HG03457 (cell line): ENCODE measurements at regions not wholly inside any gene's neighbourhood (a gene's known extent, or its start where the extent isn't known, plus 50 kb on each side); places are given as distances from the start of the nearest gene placed in this dataset.
"Not testable (repeated sequence)": the region's sequence is repeated elsewhere in the genome, so short reads cannot be mapped to it uniquely, and the experiment has no call there.

ENCODE experiments used
- ATAC-seq: cut with Tn5 transposase; IDR thresholded peaks from one replicate; pipeline ENCODE4 v1.9.1; 2021; ENCODE audit warnings: moderate number of reproducible peaks; ENCODE audit not compliant: unreplicated experiment

DNA sequence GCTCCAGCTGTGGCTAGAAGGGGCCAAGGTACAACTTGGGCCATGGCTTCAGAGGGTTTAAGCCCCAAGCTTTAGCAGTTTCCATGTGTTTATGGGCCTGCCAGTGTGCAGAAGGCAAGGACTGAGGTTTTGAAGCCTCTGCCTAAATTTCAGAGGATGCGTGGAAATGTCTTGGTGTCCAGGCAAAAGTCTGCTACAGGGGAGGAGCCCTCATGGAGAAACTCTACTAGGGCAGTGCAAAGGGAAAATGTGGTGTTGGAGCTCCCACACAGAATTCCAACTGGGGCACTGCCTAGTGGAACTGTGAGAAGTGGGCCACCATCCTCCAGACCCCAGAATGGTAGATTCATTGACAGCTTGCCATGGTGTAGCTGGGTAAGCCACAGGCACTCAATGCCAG is 527.2 kb upstream of the RORB start:
- ATAC-seq, result no peak

DNA sequence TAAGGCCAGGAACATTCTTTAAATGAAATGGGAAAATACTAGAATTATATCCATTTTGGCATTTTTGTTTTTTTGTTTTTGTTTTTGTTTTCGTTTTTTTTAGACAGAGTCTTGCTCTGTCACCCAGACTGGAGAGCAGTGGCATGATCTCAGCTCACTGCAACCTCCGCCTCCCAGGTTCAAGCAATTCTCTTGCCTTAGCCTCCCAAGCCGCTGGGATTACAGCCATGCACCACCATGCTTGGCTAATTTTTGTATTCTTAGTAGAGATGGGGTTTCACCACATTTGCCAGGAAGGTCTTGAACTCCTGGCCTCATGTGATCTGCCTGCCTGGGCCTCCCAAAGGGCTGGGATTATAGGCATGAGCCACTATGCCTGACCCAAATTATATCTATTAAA is 520.7 kb upstream of the RORB start:
- ATAC-seq, result not testable (repeated sequence)

DNA sequence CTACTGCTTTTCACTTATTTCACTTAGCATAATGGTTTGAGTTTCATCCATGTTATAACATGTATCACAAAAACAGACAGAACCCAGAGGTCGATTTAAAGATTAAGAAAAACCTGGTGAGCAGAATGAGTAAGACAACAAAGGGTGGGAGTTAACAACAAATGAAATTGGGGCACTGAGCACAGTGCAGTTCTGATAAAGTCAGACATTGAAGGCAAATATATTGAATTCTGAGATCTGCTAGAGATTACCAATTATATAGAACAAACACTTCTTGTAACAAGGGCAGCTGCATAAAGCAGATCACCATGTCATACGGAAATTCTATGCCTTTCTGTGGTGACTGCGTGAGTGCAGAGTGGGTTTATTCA is 517.3 kb upstream of the RORB start:
- ATAC-seq, result no peak

DNA sequence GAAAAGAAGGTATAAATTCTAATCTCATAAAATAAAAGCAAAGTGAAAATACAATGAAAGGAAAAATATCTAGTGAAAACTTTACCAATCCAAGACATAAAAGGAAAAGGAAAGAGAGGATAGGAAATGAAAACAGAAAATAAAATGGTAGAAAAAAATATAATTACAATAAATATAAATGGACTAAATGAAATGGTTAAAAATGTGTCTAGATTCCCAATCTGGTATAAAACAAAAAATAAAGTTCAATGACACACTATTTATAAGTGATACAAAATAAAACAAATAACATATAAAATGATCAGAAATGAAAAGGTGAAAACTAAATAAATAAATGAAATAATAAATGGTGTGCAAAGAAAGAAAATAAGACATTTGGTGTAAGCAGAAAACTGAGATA is 516.4 kb upstream of the RORB start:
- no peak for ATAC-seq

DNA sequence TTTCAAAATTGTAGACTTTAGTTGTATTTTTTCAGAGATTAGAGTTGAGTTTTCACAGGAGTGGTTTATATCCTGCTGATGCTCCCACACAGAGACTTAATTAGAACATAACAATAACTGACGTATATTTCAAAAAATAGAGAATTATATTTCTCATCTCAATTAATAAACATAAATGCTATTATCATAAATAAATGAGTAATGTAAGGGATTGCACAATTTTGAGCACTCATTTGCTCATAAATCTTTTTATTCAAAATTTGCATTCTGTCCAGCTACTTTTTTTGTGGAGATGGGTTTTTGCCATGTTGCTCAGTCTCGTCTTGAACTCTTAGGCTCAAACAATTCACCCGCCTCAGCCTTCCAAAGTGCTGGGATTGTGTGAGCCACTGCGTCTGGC is 515.7 kb upstream of the RORB start:
- no peak for ATAC-seq

DNA sequence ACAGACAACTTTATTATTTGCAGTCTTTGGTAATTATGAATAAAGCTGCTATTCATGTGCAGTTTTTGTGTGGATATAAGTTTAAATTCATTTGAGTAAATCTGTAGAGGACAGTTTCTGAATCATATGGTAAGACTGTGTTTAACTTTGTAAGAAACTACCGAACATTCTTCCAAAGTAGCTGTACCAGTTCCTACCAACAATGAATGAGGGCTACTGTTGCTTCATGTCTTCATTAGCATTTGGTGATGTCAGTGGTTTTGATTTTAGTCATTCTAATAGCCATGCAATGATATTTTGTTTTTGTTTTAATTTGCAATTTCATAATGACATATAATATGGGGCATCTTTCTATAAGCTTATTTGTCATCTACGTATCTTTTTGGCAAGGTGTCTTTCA is 501.3 kb upstream of the RORB start:
- ATAC-seq, result no peak

DNA sequence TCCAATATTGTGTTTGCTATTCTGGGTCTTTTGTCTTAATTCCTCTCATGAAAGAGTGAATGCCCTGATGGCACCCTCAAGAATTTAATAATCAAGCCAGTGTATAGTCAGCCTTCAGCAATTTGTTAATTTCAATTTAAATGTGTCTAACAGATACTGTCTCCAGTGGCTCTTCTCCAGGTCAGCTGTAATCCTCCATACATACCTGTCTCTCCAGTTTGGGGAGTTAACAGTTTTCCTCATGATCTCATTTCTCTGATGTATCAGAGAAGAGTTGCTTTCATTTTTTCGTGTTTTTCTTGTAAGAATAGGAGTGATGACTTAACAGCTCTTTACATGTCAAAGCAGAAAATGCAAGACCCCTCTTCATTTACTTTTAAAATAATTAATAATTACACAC is 500.3 kb upstream of the RORB start:
- ATAC-seq, result no peak

DNA sequence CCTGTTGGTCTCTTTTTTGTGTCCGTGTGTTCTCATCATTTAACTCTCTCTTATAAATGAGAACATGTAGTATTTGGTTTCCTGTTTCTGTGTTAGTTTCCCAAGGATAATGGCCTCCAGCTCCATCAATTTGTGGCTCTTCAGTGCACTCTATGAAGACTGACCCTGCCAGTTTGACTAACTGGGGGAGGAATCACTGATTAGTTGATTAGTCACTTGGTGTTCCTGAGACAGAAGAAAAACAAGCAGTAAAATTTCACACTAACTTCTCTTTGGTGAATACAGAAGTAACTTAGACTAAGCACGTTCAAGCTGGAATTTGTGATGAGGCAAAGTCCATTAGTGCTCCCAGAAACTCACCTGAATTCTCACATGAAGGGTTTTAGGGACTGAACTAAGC is 495.8 kb upstream of the RORB start:
- no peak for ATAC-seq

DNA sequence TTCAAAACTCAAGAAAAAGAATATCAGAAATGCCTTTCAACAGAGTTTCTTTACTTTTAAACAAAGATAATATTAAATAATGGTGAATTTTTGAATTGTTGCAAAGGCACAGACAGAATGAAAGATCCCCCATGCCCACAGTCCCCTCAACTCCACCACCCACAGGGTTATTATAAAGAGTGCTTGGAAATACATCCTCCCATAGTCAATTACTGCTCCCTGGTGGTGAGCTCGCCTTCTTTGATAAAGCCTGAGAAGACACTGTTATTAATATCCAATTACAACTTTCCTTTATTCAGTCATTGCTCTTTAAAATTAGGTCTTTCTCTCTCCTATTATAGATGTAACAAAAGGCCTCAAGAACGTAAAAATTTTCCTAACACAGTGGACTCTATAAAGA is 490.2 kb upstream of the RORB start:
- ATAC-seq, result no peak

DNA sequence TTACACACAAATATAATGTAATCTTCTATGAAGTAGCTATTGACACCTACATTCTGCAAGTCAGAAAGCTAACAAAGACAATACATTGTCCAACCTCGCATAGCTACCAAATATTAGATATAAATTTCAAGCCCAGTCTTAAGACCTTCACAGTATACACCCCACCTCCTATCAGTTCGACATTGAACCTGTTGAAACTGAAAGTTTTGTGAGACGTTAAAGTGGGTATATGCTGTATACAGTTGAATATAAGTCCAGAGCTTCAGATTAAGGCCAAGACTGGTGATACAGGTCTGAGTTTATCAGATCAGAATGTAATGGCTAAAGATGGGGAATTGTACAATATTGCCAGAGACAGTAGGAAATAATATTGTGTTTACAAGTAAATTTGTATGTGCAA is 489.3 kb upstream of the RORB start:
- no peak for ATAC-seq

DNA sequence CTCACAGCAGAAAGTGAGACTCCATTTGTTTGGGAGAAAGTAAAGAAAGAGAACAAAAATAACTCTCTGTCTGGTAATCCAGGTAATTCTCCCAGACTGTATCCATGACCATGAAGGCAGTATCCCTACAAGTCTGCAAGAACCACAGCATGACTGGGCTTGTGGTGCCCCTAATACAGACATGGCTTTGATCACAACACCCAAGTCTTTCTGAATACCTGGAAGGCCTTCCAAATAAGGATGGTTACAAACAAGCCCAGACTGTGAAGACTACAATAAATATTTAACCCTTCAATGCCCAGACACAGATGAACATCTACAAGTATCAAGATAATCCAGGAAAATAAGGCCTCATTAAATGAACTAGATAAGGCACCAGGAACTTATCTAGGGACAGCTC is 481.1 kb upstream of the RORB start:
- no peak for ATAC-seq

DNA sequence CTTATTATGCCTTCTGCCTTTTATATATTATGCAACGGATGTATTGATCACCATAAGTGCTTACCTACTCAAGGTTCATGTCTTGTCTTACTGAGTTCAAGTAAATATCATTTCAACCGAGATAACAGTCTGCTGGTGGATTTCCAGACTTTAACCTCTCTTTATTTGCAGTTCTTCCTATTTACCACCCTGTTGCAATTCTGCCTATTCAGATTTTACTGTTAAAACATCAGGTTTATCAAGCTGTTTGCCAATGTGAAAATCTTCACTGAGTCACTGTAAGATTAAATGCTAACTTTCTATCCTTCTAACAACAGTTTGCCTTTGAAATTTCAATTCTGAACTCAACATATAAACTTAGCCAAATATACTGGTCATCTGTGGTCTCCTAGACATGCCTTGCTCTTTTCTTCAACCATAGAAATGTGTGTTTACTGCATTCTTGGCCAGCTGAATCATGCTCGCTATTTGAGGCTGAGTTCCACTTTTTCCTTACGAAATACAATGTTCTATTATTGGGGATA is 471.7 kb upstream of the RORB start:
- no peak for ATAC-seq

DNA sequence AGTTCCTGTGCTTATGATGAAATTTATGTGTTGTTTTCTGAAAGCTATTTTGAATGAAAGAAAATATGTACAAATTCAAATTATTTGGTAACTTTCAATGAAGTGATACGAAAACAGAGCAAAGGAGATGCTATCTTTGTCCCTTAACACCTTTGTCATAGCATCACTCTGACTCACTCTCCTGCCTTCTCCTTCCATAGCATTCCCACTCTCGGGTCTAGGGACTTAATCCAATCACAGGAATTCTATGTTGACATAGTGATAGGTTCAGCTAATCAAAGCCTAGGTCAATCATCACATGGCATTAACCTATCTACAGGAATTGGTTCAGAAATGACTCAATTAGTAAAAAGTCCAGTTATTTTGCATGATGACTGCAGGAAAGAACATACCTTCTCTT is 464.7 kb upstream of the RORB start:
- no peak for ATAC-seq

DNA sequence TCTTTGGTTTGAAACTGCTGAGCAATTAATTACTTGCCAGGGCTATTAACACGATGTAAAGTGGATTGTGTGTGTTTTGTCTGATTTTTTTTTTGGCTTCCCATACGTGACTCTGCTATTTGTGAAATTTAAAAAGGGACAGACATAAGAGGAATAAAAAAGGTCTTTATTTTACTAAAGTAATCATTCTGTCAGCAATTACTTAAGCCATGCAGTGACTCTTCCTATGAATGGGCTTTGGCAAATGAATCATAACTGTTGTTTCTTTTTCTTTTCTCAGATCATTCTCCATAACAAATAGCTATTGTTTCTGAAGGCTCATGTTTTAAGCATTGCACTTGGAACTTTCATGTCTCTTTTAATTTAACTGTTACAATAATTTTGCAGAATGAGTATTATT is 461.3 kb upstream of the RORB start:
- no peak for ATAC-seq

DNA sequence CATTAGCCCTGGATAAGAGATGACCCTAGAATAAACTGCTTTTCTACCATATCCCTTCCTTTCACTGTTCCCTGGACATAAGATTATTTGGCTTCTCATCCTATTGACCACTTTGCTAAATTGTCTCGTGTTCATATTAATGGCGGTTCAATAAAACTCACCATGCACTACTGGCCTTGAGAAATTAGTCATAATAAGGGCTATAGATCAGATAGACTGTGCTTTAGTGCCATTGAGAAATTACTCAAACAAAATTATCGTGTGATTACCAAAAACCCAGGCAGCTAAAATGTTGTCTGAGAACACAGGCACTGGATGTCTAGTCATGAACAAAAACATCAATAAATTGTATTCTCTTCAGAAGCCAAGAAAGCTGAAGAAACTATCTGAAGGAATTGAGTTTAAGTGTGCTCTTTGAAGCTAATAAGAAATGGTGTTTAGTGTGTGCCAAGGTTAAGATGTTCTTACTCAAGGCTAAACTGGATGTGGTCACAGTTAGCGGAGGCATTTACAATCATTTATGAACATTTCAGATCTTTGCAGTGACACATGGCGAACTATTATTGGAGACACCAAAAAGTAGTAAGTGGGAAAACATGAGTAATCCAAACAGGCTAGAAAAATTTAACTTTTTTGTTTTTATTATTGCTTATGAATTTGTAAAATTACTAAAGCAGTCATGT is 460.4 kb upstream of the RORB start:
- ATAC-seq, result peak; percentile 95

DNA sequence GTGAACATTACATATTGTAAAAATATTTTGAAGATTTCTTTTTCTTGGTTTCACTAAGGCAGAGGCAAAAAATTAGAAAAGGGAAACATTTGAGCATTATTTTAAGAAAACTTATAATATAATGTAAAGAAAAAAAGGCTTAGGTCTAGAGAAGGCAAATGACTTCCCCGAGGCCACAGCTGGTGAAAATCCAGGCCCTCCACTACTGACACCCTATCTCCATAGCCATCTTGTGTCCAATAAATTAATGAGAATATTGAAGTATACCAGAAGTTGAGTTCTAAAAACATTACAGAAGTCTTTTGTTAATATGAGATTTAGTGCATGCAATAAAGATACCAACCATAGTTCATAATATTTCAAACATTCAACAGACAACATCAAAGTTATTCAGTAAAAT is 459.9 kb upstream of the RORB start:
- no peak for ATAC-seq

DNA sequence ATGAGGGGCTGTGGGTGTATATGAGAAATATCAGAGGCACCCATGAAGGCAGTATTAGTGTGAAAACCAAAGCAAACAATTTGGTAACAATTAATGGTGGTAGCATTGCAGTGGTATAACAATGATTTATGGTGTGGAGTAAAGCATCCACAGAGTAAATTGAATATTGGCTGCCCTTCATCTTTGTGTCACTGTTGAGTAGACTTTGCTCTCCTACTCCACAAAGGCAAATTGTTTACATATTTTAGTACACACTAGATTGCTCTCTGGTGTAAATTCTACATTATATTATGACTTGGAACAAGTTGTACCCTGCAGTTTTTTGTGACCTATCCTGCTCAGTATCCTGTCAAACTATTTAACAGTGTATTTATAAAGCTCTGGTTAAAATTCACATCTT is 455.5 kb upstream of the RORB start:
- ATAC-seq, result no peak

DNA sequence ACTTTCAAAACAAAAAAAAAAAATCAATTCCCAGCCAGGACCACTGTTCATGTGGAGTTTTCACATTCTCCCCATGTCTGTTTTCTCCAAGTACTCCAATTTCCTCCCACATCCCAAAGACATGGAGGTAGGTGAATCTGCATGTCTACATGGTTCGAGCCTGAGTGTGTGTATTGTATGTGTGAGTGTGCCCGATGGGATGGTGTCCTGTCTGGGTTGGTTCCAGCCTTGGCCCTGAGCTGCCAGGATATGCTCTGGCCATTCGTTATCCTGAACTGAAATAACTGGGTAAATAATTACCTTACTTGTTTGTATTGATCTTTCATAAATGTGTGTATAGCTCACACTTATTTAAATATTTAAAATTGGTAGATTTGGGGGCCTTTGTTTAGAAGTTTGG is 452.3 kb upstream of the RORB start:
- ATAC-seq, result no peak

DNA sequence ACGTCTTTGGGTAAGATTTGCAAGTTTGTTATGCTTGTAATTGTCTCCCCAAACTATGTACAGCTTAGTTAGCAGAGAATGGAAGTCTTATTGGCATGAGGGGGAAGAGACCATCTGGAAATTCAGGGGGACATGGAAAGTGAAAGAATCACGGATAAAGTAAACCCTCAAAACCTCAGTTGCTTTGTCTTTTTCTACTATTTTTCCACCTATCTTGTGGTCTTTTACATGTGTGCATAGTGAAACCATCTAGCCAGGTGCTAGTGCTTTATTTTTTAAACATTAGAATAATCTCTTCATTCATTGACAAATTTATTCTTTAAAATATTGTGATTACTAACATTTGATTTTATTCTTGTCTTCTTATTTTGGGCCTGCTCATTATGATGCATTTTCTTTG is 441.1 kb upstream of the RORB start:
- no peak for ATAC-seq

DNA sequence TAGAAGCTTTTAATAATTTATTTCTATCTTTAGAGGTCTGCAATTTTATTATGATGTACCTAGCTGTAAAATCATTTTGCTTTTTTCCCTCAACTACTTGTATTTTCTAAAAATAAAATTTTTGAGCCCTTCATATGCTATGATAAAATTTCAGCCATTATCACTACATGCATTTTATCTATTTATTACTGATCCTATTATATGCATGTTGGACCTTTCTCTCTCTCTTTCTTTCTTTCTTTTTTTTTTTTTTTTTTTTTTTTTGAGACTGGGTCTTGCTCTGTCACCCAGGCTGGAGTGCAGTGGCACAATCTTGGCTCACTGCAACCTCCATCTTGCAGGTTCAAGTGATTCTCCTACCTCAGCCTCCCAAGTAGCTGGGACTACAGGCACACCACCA is 440.1 kb upstream of the RORB start:
- ATAC-seq, result not testable (repeated sequence)

DNA sequence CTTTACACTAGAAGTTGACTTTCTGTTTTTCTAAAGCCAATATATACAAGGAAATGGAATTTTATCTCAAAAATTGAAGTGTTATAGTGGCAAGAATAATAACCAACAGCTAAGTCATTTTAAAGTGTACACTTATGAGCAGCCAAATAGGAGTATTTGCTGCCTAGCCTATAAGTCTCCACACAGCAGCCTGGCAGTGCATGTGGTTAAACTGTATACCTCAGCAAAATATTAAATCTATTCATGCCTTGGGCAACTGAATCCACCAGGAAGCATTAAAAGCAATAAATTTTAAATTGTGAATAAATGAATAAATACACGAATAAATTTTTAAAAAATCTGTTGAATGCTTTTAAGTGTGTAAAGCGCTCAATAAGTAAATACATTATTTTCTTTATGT is 432.4 kb upstream of the RORB start:
- ATAC-seq, result no peak

DNA sequence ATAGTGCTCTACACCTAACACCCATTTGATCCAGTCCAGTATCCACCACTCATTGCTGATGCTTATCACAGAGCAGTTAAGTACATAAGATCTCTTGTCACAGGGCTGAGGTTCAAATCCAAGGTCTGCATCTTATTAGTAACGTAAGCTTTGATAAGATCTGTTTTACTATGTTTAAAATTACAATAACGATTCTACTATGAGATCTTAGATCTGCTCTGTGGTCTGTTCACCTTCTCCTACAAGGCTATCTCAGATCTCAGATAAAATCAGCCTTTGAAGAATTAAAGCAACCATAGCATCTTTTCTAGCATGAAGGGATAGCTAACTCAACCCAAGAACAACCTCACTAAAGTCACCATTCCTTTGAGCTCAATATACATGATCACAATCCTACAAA is 431.0 kb upstream of the RORB start:
- ATAC-seq, result no peak

DNA sequence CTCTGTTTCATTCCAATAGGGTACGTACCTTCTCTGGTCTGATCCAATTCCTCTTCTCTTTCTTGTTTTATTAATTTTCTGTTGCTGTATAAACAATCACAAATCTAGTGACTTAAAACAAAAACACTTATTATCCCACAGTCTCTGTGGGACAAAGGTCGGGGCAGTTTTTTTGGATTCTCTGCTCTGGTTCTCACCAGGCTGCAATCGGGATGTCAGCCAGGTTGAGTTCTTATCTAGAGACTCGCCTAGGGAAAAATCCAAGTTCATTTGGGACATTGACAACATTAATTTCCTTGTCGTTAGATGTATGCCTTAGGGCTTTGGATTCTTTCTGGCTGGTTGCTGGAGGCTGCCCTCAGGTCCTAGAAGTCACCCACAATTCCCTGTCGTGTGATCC is 430.5 kb upstream of the RORB start:
- ATAC-seq, result no peak
